ENCODE measurements at regions not wholly inside any gene's neighbourhood (a gene's known extent, or its start where the extent isn't known, plus 50 kb on each side); places are given as distances from the start of the nearest gene placed in this dataset.

- Mint-ChIP-seq H3K4me3 (no peak overlapping the region), H3K27me3 (ENCODE audit: low read depth in 2 of 2) (no peaks in the 10 kb centered on the region), H3K36me3 (no peaks in the 10 kb centered on the region), H3K4me1 (peaks cover 7 to 16% of the 10 kb centered on the region in 2 donors), H3K9me3 (no peaks in the 10 kb centered on the region), H3K27ac (peak overlapping the region; percentile 6 to 19)
- Histone ChIP-seq H3K27ac (ENCODE audit: low read length) (no peak overlapping the region), H3K36me3 (ENCODE audit: control insufficient read depth, insufficient read depth, low read length) (no peaks in the 10 kb centered on the region), H3K4me3 (ENCODE audit: low read length) (no peak overlapping the region), H3K9me3 (ENCODE audit: control insufficient read depth, insufficient read depth, low read length) (no peaks in the 10 kb centered on the region), H3K4me1 (ENCODE audit: control insufficient read depth, insufficient read depth, low read length) (no peaks in the 10 kb centered on the region), H3K27me3 (ENCODE audit: control insufficient read depth, insufficient read depth, low read length) (no peaks in the 10 kb centered on the region)
- intact Hi-C loops (cut with micrococcal nuclease): loop anchor here (5.0 kb wide), 1 partner anchor 334 kb away; no protein-coding TSS in a partner anchor
- no peak for TF ChIP-seq CTCF (IDR thresholded peaks at IDR 0.05)
- DNase-seq (no peak), ATAC-seq (no peak)
- 92% methylated on average over 2 of the region's 2 CpGs for WGBS (ENCODE audit: insufficient coverage)
These were observed 118.8 kb upstream of the FRY start for GRCh38 chr13:31912647-31913401.

- Histone ChIP-seq H3K36me3 (ENCODE audit: control insufficient read depth, insufficient read depth, low read length) (no peaks in the 10 kb centered on the region), H3K4me3 (ENCODE audit: low read length) (no peak overlapping the region), H3K27me3 (ENCODE audit: control insufficient read depth, insufficient read depth, low read length) (no peaks in the 10 kb centered on the region), H3K9me3 (ENCODE audit: control insufficient read depth, insufficient read depth, low read length) (no peaks in the 10 kb centered on the region), H3K4me1 (ENCODE audit: control insufficient read depth, insufficient read depth, low read length) (no peaks in the 10 kb centered on the region), H3K27ac (ENCODE audit: low read length) (no peak overlapping the region)
- no peak for DNase-seq
- H3K4me1 Mint-ChIP-seq: peaks cover 7 to 16% of the 10 kb centered on the region in 2 donors
- intact Hi-C loops (cut with micrococcal nuclease): loop anchor here (5.0 kb wide), 1 partner anchor 334 kb away; no protein-coding TSS in a partner anchor
- no peak overlapping the region for H3K4me3 Mint-ChIP-seq
- no peak for ATAC-seq
- H3K36me3 Mint-ChIP-seq: no peaks in the 10 kb centered on the region
- H3K27me3 Mint-ChIP-seq (ENCODE audit: low read depth in 2 of 2): no peaks in the 10 kb centered on the region
- 96% methylated on average over 2 of the region's 2 CpGs for WGBS (ENCODE audit: insufficient coverage)
- no peak for TF ChIP-seq CTCF (IDR thresholded peaks at IDR 0.05)
- H3K27ac Mint-ChIP-seq: peak overlapping the region; percentile 6 to 19
- H3K9me3 Mint-ChIP-seq: no peaks in the 10 kb centered on the region
These were observed 118.1 kb upstream of the FRY start for GRCh38 chr13:31913459-31913858.

DNA sequence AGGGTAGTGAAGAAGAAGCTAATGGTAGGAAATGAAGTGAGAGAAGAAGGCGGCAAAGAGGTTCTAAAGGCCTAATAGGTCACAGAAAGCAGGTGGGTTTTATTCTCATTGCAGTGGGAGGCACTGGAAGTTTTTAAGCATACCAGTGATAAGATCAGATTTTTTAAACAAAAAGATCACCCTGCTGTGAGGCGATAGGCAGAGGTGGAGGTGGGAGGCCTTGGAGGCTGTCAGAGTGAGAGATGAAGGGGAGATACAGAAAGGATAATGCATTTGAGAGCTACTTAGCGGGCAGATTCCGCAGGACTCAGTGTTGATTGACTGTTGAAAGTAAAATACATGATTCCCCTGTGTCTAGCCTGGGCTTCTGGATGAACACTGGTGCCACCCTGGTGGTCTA lies 116.7 kb upstream of the FRY start:
- no peaks in the 10 kb centered on the region for H3K9me3 Mint-ChIP-seq
- ATAC-seq: no peak
- H3K4me3 Mint-ChIP-seq: no peak overlapping the region
- intact Hi-C loops (cut with micrococcal nuclease): loop anchor here (5.0 kb wide), 1 partner anchor 332 kb away; no protein-coding TSS in a partner anchor
- H3K36me3 Mint-ChIP-seq: no peaks in the 10 kb centered on the region
- H3K4me1 ChIP-seq (ENCODE audit: control insufficient read depth, insufficient read depth, low read length): no peaks in the 10 kb centered on the region
- H3K27me3 ChIP-seq (ENCODE audit: control insufficient read depth, insufficient read depth, low read length): no peaks in the 10 kb centered on the region
- H3K4me1 Mint-ChIP-seq: peaks cover 0 to 10% of the 10 kb centered on the region in 2 donors
- WGBS (ENCODE audit: insufficient coverage): 95% methylated on average over 4 of the region's 4 CpGs
- no peak overlapping the region for H3K27ac Mint-ChIP-seq
- no peak for DNase-seq
- H3K9me3 ChIP-seq (ENCODE audit: control insufficient read depth, insufficient read depth, low read length): no peaks in the 10 kb centered on the region
- no peak overlapping the region for H3K4me3 ChIP-seq (ENCODE audit: low read length)
- H3K27me3 Mint-ChIP-seq (ENCODE audit: low read depth in 2 of 2): no peaks in the 10 kb centered on the region
- no peak for TF ChIP-seq CTCF (IDR thresholded peaks at IDR 0.05)
- no peak overlapping the region for H3K27ac ChIP-seq (ENCODE audit: low read length)
- H3K36me3 ChIP-seq (ENCODE audit: control insufficient read depth, insufficient read depth, low read length): no peaks in the 10 kb centered on the region

DNA sequence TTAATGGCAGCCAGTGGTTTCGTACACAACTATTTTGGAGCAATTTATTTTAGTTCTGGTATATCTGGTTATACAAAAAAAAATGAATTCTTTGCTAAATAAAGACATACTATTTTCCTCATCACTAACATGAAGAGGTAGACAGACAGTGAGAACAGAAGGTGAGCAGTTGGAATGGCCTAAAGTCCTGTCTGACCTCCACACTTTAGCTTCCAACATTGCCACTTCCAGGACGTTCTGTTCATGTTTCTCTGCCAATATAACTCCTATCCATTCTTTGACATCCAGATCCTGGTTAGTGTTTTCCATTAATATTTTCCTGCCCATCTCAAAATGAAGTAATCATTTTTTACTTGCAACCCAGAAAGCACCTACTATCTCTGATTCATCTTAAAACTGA lies 112.9 kb upstream of the FRY start:
- H3K27ac ChIP-seq (ENCODE audit: low read length): no peak overlapping the region
- Mint-ChIP-seq H3K27ac (peak overlapping the region in 1 of 2 donors; percentile 23), H3K9me3 (no peaks in the 10 kb centered on the region), H3K36me3 (no peaks in the 10 kb centered on the region), H3K27me3 (ENCODE audit: low read depth in 2 of 2) (no peaks in the 10 kb centered on the region), H3K4me1 (peaks cover 19 to 23% of the 10 kb centered on the region in 2 donors), H3K4me3 (no peak overlapping the region)
- H3K4me1 ChIP-seq (ENCODE audit: control insufficient read depth, insufficient read depth, low read length): no peaks in the 10 kb centered on the region
- no peak for TF ChIP-seq CTCF (IDR thresholded peaks at IDR 0.05)
- ATAC-seq: no peak
- H3K9me3 ChIP-seq (ENCODE audit: control insufficient read depth, insufficient read depth, low read length): no peaks in the 10 kb centered on the region
- no peaks in the 10 kb centered on the region for H3K36me3 ChIP-seq (ENCODE audit: control insufficient read depth, insufficient read depth, low read length)
- WGBS (ENCODE audit: insufficient coverage): 80% methylated on average over 1 of the region's 2 CpGs
- no peak for DNase-seq
- no peak overlapping the region for H3K4me3 ChIP-seq (ENCODE audit: low read length)
- intact Hi-C loops (cut with micrococcal nuclease): no loop called here
- H3K27me3 ChIP-seq (ENCODE audit: control insufficient read depth, insufficient read depth, low read length): no peaks in the 10 kb centered on the region

All from natural killer cell (primary cell).